Activated CD4-positive, alpha-beta T cell treated with anti-CD3 and anti-CD28 coated beads for 1 hour (primary cell): ENCODE measurements at regions not wholly inside any gene's neighbourhood (a gene's known extent, or its start where the extent isn't known, plus 50 kb on each side); places are given as distances from the start of the nearest gene placed in this dataset.

Experiments used
- DNase-seq: peaks from one replicate; pipeline ENCODE4 v3.0.0-alpha.2; 2020

GRCh38 chr18:45384962-45385315, 230.3 kb upstream of the SLC14A2 start:
- no peak for DNase-seq

- no peak for DNase-seq
Observed at GRCh38 chr18:45386041-45386655, 229.1 kb upstream of the SLC14A2 start.

- no peak for DNase-seq
Observed at GRCh38 chr18:45387229-45387628, 228.0 kb upstream of the SLC14A2 start.

- DNase-seq, result no peak
Observed at GRCh38 chr18:45398448-45398847, 216.8 kb upstream of the SLC14A2 start.

GRCh38 chr18:45399146-45399545, 216.1 kb upstream of the SLC14A2 start:
- no peak for DNase-seq

GRCh38 chr18:45399643-45400042, 215.6 kb upstream of the SLC14A2 start:
- no peak for DNase-seq

GRCh38 chr18:45402485-45403056, 212.7 kb upstream of the SLC14A2 start:
- DNase-seq, result no peak

- no peak for DNase-seq
Observed at GRCh38 chr18:45403341-45404049, 211.8 kb upstream of the SLC14A2 start.

- no peak for DNase-seq
Observed at GRCh38 chr18:45408218-45408617, 207.1 kb upstream of the SLC14A2 start.

GRCh38 chr18:45409971-45410370, 205.3 kb upstream of the SLC14A2 start:
- DNase-seq, result no peak

GRCh38 chr18:45412577-45412976, 202.7 kb upstream of the SLC14A2 start:
- no peak for DNase-seq

- DNase-seq, result no peak
Observed at GRCh38 chr18:45413180-45413836, 202.0 kb upstream of the SLC14A2 start.

- DNase-seq, result no peak
Observed at GRCh38 chr18:45415614-45416013, 199.7 kb upstream of the SLC14A2 start.

- no peak for DNase-seq
Observed at GRCh38 chr18:45416168-45416567, 199.1 kb upstream of the SLC14A2 start.

- DNase-seq, result no peak
Observed at GRCh38 chr18:45417392-45417791, 197.9 kb upstream of the SLC14A2 start.

- no peak for DNase-seq
Observed at GRCh38 chr18:45423659-45424058, 191.6 kb upstream of the SLC14A2 start.

- no peak for DNase-seq
Observed at GRCh38 chr18:45430041-45430440, 185.2 kb upstream of the SLC14A2 start.

GRCh38 chr18:45435810-45436209, 179.5 kb upstream of the SLC14A2 start:
- DNase-seq, result no peak

GRCh38 chr18:45437366-45437765, 177.9 kb upstream of the SLC14A2 start:
- DNase-seq, result no peak

GRCh38 chr18:45439851-45440645, 175.2 kb upstream of the SLC14A2 start:
- DNase-seq, result no peak

GRCh38 chr18:45441110-45441847, 174.0 kb upstream of the SLC14A2 start:
- DNase-seq, result no peak

GRCh38 chr18:45444040-45444439, 171.2 kb upstream of the SLC14A2 start:
- DNase-seq, result no peak
